GM13976 (cell line): ENCODE measurements at regions not wholly inside any gene's neighbourhood (a gene's known extent, or its start where the extent isn't known, plus 50 kb on each side); places are given as distances from the start of the nearest gene placed in this dataset.

ENCODE experiments used
- DNase-seq: peaks from one replicate; pipeline ENCODE4 v3.0.0; 2012; ENCODE audit warnings: low spot score
- CTCF ChIP-seq: IDR thresholded peaks from 2 replicates; pipeline ENCODE4 v1.5.1; 2012; ENCODE audit warnings: borderline replicate concordance, mild to moderate bottlenecking; ENCODE audit not compliant: insufficient read depth; ENCODE audit errors: extremely low read depth, missing control alignments, control extremely low read depth
- in situ Hi-C: fragments of 300-500 bp; cut with MboI; formaldehyde crosslinking; loops from one replicate; pipeline ENCODE4 v1.12.0; 2022; ENCODE audit warnings: low sequenced_read_pairs, mixed read lengths, inconsistent platforms; ENCODE audit not compliant: unreplicated experiment

- in situ Hi-C loops, result no loop called here
- DNase-seq, result no peak
- TF ChIP-seq CTCF, result no peak
These were observed 264.3 kb downstream of the TXNL1 start for GRCh38 chr18:56374007-56374655.

- TF ChIP-seq CTCF, result no peak
- in situ Hi-C loops, result no loop called here
- no peak for DNase-seq
These were observed 264.8 kb downstream of the TXNL1 start for GRCh38 chr18:56373601-56374000.

GRCh38 chr18:56368066-56368465, 270.3 kb downstream of the TXNL1 start:
- in situ Hi-C loops, result no loop called here
- DNase-seq, result no peak

GRCh38 chr18:56358608-56359280, 279.6 kb downstream of the TXNL1 start:
- in situ Hi-C loops, result no loop called here
- no peak for DNase-seq
- no peak for TF ChIP-seq CTCF

More at GRCh38 chr18:56368066-56368465, 270.3 kb downstream of the TXNL1 start:
- no peak for TF ChIP-seq CTCF

GRCh38 chr18:56353663-56354260, 284.6 kb downstream of the TXNL1 start:
- in situ Hi-C loops, result no loop called here
- DNase-seq, result no peak
- TF ChIP-seq CTCF, result no peak

- no peak for DNase-seq
- in situ Hi-C loops, result no loop called here
- no peak for TF ChIP-seq CTCF
These were observed 286.4 kb downstream of the TXNL1 start for GRCh38 chr18:56351911-56352500.
